Panc1 (cell line): ENCODE measurements at regions not wholly inside any gene's neighbourhood (a gene's known extent, or its start where the extent isn't known, plus 50 kb on each side); places are given as distances from the start of the nearest gene placed in this dataset.

Experiments used
- POLR2AphosphoS5 ChIP-seq: IDR thresholded peaks from 2 replicates; pipeline ENCODE4 v1.6.1; 2012; ENCODE audit warnings: mild to moderate bottlenecking, low read depth, low read length, moderate library complexity
- SIN3A ChIP-seq: IDR thresholded peaks from 2 replicates; pipeline ENCODE4 v1.6.1; 2012; ENCODE audit warnings: low read depth, mild to moderate bottlenecking, low read length, moderate library complexity, borderline replicate concordance; ENCODE audit not compliant: insufficient read depth
- TCF7L2 ChIP-seq: IDR thresholded peaks from 2 replicates; pipeline ENCODE4 v1.6.1; 2011; ENCODE audit warnings: mild to moderate bottlenecking, low read depth, low read length, inconsistent platforms
- TF ChIP-seq, protein P1 (sequence below): fragments of 450-650 bp; IDR thresholded peaks from 2 replicates; pipeline ENCODE4 v1.5.1; 2017; ENCODE audit warnings: mild to moderate bottlenecking

DNA sequence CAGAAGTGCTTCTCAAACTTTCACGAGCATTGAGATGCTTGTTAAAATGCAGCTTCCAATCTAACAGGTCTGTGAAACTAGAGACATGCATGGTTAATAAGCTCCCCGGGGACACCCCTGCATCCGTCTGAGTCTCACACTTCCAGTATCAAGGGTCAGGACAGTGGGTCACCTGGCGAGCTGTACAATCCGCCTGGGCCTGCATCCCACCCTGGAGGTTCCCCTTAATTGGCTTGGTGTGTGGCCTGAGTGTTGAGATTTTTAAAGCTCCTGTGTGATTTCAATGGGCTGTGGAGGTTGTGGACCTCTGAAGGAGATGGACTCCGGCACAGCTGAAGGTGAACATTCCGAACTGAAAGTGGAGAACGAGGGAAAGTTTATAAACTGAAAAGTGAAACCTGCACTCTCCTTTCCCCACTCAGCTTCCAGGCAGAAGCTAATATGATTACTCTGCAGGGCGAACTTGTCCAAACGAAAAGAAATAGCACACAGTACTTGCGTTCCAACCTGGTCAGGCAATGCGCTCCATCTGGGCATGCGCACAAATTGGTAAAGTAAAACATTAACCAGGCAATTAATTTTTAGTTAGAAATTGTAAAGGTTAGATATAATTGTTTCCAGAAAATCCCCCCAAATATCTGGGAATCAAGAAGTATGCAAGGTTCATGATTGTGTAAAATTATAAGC lies 191.7 kb upstream of the ALKAL2 start:
- TF ChIP-seq, protein P1, sequence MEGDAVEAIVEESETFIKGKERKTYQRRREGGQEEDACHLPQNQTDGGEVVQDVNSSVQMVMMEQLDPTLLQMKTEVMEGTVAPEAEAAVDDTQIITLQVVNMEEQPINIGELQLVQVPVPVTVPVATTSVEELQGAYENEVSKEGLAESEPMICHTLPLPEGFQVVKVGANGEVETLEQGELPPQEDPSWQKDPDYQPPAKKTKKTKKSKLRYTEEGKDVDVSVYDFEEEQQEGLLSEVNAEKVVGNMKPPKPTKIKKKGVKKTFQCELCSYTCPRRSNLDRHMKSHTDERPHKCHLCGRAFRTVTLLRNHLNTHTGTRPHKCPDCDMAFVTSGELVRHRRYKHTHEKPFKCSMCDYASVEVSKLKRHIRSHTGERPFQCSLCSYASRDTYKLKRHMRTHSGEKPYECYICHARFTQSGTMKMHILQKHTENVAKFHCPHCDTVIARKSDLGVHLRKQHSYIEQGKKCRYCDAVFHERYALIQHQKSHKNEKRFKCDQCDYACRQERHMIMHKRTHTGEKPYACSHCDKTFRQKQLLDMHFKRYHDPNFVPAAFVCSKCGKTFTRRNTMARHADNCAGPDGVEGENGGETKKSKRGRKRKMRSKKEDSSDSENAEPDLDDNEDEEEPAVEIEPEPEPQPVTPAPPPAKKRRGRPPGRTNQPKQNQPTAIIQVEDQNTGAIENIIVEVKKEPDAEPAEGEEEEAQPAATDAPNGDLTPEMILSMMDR, result no peak
- no peak for TF ChIP-seq SIN3A
- TF ChIP-seq TCF7L2, result no peak
- no peak for TF ChIP-seq POLR2AphosphoS5
